Calu3 (cell line): ENCODE measurements at regions not wholly inside any gene's neighbourhood (a gene's known extent, or its start where the extent isn't known, plus 50 kb on each side); places are given as distances from the start of the nearest gene placed in this dataset.

Source experiments
- BruUV-seq: library from RNA; stranded (reverse); fragments of 400-500 nt; replicated peaks from 2 replicates; lab custom pipeline; 2021; lab: Mats Ljungman, UMichigan
- CTCF ChIA-PET: fragments of 300-600 bp; sonication (Branson Sonifier 250); formaldehyde crosslinking; loops from one replicate; lab custom pipeline; 2022; ENCODE audit warnings: antibody characterized with exemption; lab: Charles Lee
- DNase-seq: peaks from one replicate; pipeline ENCODE4 v3.0.0; 2022
- H3K27ac Mint-ChIP-seq: one replicate; pipeline ENCODE4 v1.8.0; 2022; ENCODE audit warnings: mixed read lengths; ENCODE audit not compliant: unreplicated experiment
- H3K27me3 Mint-ChIP-seq: one replicate; pipeline ENCODE4 v1.8.0; 2022; ENCODE audit warnings: mixed read lengths; ENCODE audit not compliant: unreplicated experiment
- H3K36me3 Mint-ChIP-seq: one replicate; pipeline ENCODE4 v1.8.0; 2022; ENCODE audit warnings: mild to moderate bottlenecking, moderate library complexity, mixed read lengths; ENCODE audit not compliant: insufficient read depth, unreplicated experiment
- H3K4me1 Mint-ChIP-seq: one replicate; pipeline ENCODE4 v1.8.0; 2022; ENCODE audit warnings: mild to moderate bottlenecking, low read depth, mixed read lengths; ENCODE audit not compliant: unreplicated experiment
- H3K4me3 Mint-ChIP-seq: one replicate; pipeline ENCODE4 v1.8.0; 2022; ENCODE audit warnings: mild to moderate bottlenecking, low read depth, moderate library complexity, mixed read lengths; ENCODE audit not compliant: unreplicated experiment
- H3K9me3 Mint-ChIP-seq: one replicate; pipeline ENCODE4 v1.8.0; 2022; ENCODE audit warnings: low read depth, mixed read lengths; ENCODE audit not compliant: unreplicated experiment
- intact Hi-C: fragments of 100-400 bp; cut with micrococcal nuclease; formaldehyde crosslinking; loops from one replicate; pipeline ENCODE4 v1.10.0; 2022; ENCODE audit not compliant: unreplicated experiment
- TF ChIP-seq, protein P1 (sequence below): fragments of 200-600 bp; IDR thresholded peaks from one replicate; pipeline ENCODE4 v1.8.0; 2022; ENCODE audit warnings: antibody characterized with exemption; ENCODE audit not compliant: unreplicated experiment

DNA sequence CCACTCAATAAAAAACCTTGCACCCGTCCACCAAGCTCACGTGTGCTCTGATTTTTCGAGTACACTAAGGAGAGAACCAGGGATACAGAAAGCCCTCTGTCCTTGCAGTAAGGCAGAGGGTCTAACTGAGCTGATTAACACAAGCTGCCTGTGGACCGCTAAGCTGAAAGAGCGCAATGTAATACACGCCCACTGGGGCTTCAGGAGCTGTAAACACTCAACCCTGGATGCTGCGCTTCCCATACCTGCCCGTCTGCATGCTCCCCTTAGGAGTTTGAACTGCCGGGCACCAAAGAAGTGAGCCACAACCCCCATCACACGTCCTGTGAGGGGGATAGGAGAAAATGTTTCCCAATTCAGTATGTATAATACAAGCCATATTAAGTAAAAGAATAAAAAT, 664.8 kb downstream of the PCDH18 start:
- intact Hi-C loops, result loop anchor here (10.0 kb wide), 1 partner anchor 1203 kb away; no protein-coding TSS in a partner anchor
- H3K9me3 Mint-ChIP-seq, result no peaks in the 10 kb centered on the region
- H3K27me3 Mint-ChIP-seq, result no peaks in the 10 kb centered on the region
- H3K27ac Mint-ChIP-seq, result no peak overlapping the region
- CTCF ChIA-PET, result no interaction called here
- no peak for DNase-seq
- H3K36me3 Mint-ChIP-seq, result no peaks in the 10 kb centered on the region
- TF ChIP-seq, protein P1, sequence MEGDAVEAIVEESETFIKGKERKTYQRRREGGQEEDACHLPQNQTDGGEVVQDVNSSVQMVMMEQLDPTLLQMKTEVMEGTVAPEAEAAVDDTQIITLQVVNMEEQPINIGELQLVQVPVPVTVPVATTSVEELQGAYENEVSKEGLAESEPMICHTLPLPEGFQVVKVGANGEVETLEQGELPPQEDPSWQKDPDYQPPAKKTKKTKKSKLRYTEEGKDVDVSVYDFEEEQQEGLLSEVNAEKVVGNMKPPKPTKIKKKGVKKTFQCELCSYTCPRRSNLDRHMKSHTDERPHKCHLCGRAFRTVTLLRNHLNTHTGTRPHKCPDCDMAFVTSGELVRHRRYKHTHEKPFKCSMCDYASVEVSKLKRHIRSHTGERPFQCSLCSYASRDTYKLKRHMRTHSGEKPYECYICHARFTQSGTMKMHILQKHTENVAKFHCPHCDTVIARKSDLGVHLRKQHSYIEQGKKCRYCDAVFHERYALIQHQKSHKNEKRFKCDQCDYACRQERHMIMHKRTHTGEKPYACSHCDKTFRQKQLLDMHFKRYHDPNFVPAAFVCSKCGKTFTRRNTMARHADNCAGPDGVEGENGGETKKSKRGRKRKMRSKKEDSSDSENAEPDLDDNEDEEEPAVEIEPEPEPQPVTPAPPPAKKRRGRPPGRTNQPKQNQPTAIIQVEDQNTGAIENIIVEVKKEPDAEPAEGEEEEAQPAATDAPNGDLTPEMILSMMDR, result no peak
- no peaks in the 10 kb centered on the region for H3K4me1 Mint-ChIP-seq
- no TSS peak for BruUV-seq
- H3K4me3 Mint-ChIP-seq, result no peak overlapping the region

DNA sequence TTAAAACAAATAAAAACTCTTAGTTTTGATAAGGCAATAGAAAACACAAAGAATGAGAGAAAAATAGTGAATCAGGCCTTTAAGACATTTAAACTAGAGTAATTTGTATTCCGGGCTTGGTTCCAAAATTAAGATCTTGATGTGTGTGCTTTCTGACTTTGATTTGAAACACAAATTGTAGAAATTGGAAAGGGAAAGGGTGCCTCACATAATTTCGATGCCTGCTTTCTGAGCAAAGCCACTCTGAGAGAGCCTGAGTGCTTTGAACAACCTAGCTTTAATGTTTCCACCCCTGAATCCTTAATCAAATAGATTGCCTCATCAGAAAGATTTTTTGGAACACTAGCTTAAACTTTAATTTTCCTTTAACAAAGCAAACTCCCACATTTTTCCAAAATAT, 666.8 kb downstream of the PCDH18 start:
- H3K4me3 Mint-ChIP-seq, result no peak overlapping the region
- no peak for DNase-seq
- intact Hi-C loops, result loop anchor here (10.0 kb wide), 1 partner anchor 1201 kb away; no protein-coding TSS in a partner anchor
- no TSS peak for BruUV-seq
- CTCF ChIA-PET, result no interaction called here
- TF ChIP-seq, protein P1, result no peak
- no peaks in the 10 kb centered on the region for H3K4me1 Mint-ChIP-seq
- no peak overlapping the region for H3K27ac Mint-ChIP-seq
- H3K36me3 Mint-ChIP-seq, result no peaks in the 10 kb centered on the region
- H3K27me3 Mint-ChIP-seq, result no peaks in the 10 kb centered on the region
- H3K9me3 Mint-ChIP-seq, result no peaks in the 10 kb centered on the region

GRCh38 chr4:136864604-136865185, 667.6 kb downstream of the PCDH18 start:
- H3K9me3 Mint-ChIP-seq, result no peaks in the 10 kb centered on the region
- no peak overlapping the region for H3K4me3 Mint-ChIP-seq
- H3K4me1 Mint-ChIP-seq, result no peaks in the 10 kb centered on the region
- no TSS peak for BruUV-seq
- no peaks in the 10 kb centered on the region for H3K36me3 Mint-ChIP-seq
- intact Hi-C loops, result loop anchor here (10.0 kb wide), 1 partner anchor 1200 kb away; no protein-coding TSS in a partner anchor
- H3K27me3 Mint-ChIP-seq, result no peaks in the 10 kb centered on the region
- no peak overlapping the region for H3K27ac Mint-ChIP-seq
- DNase-seq, result peak; percentile 44
- CTCF ChIA-PET, result interaction anchor here (1.0 kb wide), 1 partner anchor 1446 kb away, joined by 3 read pairs; no protein-coding TSS in a partner anchor
- TF ChIP-seq, protein P1, result peak; percentile 67

DNA sequence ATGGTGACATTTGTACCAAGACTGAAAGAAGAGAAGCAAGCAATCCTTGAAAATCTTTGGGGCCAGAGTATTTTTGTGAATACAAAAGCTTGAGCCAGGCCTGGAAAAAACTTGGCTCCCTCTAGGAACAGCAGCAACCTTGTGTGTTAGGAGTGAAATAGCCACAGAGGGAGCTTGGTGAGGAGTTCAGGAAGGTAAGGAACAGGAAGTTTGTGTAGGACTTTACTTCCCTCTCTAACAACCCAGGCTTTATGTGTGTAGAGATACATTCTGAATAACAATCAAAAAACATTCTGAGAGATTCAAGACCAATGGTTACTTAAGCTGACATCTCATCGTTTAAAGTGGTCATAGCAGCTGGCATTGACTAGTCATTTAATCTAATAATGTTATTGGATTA, 668.5 kb downstream of the PCDH18 start:
- Mint-ChIP-seq H3K27me3 (no peaks in the 10 kb centered on the region), H3K27ac (no peak overlapping the region), H3K4me3 (no peak overlapping the region), H3K36me3 (no peaks in the 10 kb centered on the region), H3K9me3 (no peaks in the 10 kb centered on the region), H3K4me1 (no peaks in the 10 kb centered on the region)
- no TSS peak for BruUV-seq
- TF ChIP-seq, protein P1, result no peak
- intact Hi-C loops, result loop anchor here (10.0 kb wide), 1 partner anchor 1199 kb away; no protein-coding TSS in a partner anchor
- DNase-seq, result no peak
- CTCF ChIA-PET, result interaction anchor here (0.7 kb wide), 2 partner anchors 153 to 555 kb away, joined by 3 read pairs; no protein-coding TSS in a partner anchor
